ENCODE measurements at regions not wholly inside any gene's neighbourhood (a gene's known extent, or its start where the extent isn't known, plus 50 kb on each side); places are given as distances from the start of the nearest gene placed in this dataset.

DNA sequence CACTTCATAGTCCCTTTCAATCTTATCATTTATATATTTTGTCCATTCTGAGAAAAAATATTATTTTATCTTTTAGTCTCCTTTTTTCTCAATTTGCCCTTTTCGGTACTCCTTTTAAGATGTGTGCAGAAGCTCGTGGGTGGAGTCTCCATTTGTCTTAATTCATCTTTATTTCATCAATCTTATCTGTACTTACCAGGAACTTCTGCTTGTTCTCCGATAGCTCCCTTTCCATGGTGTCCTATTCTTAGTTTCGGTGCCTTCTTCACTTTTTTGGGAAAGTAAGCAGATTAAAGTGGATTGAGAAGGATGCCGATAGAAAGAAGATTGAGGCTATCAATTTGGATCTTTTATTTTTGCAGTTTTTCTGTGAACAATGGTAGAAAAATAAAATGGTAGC, 183.4 kb upstream of the PLEKHA5 start:
- Histone ChIP-seq H3K9ac (ENCODE audit: low read length) (no peak overlapping the region), H3K4me1 (ENCODE audit: insufficient read depth, low read length) (no peaks in the 10 kb centered on the region), H3K79me2 (ENCODE audit: insufficient read depth, low read length) (no peaks in the 10 kb centered on the region), H3K9me3 (ENCODE audit: insufficient read depth, low read depth, low read length) (no peaks in the 10 kb centered on the region), H3K27me3 (ENCODE audit: insufficient read depth, low read length) (no peaks in the 10 kb centered on the region), H2AFZ (ENCODE audit: low read depth, low read length) (no peak overlapping the region), H4K20me1 (ENCODE audit: insufficient read depth, low read length) (no peaks in the 10 kb centered on the region), H3K36me3 (ENCODE audit: insufficient read depth, low read length) (no peaks in the 10 kb centered on the region), H3K27ac (ENCODE audit: low read depth, low read length) (no peak overlapping the region), H3K4me3 (ENCODE audit: insufficient read depth, low read depth, low read length) (no peak overlapping the region), H3K4me2 (ENCODE audit: low read length) (no peak overlapping the region)
- Mint-ChIP-seq H3K27ac (ENCODE audit: unreplicated experiment) (no peak overlapping the region), H3K9me3 (ENCODE audit: unreplicated experiment) (peaks cover 3% of the 10 kb centered on the region), H3K36me3 (ENCODE audit: low read depth, unreplicated experiment) (no peaks in the 10 kb centered on the region), H3K4me1 (ENCODE audit: low read depth, unreplicated experiment) (no peaks in the 10 kb centered on the region), H3K27me3 (ENCODE audit: low read depth, unreplicated experiment) (no peaks in the 10 kb centered on the region), H3K4me3 (ENCODE audit: unreplicated experiment) (no peak overlapping the region)
- no peak for FAIRE-seq
- no peak for TF ChIP-seq EZH2 (IDR thresholded peaks at IDR 0.05; ENCODE audit: insufficient read depth, low read length)
- TF ChIP-seq, protein P1, sequence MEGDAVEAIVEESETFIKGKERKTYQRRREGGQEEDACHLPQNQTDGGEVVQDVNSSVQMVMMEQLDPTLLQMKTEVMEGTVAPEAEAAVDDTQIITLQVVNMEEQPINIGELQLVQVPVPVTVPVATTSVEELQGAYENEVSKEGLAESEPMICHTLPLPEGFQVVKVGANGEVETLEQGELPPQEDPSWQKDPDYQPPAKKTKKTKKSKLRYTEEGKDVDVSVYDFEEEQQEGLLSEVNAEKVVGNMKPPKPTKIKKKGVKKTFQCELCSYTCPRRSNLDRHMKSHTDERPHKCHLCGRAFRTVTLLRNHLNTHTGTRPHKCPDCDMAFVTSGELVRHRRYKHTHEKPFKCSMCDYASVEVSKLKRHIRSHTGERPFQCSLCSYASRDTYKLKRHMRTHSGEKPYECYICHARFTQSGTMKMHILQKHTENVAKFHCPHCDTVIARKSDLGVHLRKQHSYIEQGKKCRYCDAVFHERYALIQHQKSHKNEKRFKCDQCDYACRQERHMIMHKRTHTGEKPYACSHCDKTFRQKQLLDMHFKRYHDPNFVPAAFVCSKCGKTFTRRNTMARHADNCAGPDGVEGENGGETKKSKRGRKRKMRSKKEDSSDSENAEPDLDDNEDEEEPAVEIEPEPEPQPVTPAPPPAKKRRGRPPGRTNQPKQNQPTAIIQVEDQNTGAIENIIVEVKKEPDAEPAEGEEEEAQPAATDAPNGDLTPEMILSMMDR (IDR thresholded peaks at IDR 0.05; ENCODE audit: insufficient read depth, low read depth, low read length), result no peak
- DNase-seq (ENCODE audit: low read depth), result no peak

DNA sequence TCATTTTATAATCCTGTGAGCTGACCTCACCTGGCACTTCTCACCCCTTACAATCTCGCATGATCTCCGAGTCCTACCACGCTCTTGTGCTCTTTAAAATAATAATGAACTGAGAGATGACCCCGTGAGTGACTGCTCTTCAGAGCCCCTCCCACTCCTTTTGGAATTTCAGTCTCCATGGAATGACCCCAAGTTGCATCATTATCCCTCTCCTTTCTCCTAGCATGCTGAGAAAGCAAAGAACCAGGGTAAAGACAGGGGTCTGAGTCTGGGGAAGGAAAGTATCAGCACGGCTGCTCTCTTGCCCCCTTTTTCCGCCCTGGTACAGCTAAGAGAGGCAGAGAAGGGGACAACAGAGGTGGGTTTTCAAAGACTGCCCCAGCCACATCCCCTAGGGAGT, 178.3 kb upstream of the PLEKHA5 start:
- H3K27ac Mint-ChIP-seq (ENCODE audit: unreplicated experiment), result no peak overlapping the region
- Histone ChIP-seq H2AFZ (ENCODE audit: low read depth, low read length) (no peak overlapping the region), H3K4me1 (ENCODE audit: insufficient read depth, low read length) (no peaks in the 10 kb centered on the region), H3K9ac (ENCODE audit: low read length) (no peak overlapping the region), H3K4me2 (ENCODE audit: low read length) (no peak overlapping the region), H3K4me3 (ENCODE audit: insufficient read depth, low read depth, low read length) (no peak overlapping the region), H4K20me1 (ENCODE audit: insufficient read depth, low read length) (no peaks in the 10 kb centered on the region), H3K27ac (ENCODE audit: low read depth, low read length) (no peak overlapping the region), H3K36me3 (ENCODE audit: insufficient read depth, low read length) (no peaks in the 10 kb centered on the region), H3K9me3 (ENCODE audit: insufficient read depth, low read depth, low read length) (no peaks in the 10 kb centered on the region), H3K27me3 (ENCODE audit: insufficient read depth, low read length) (no peaks in the 10 kb centered on the region), H3K79me2 (ENCODE audit: insufficient read depth, low read length) (no peaks in the 10 kb centered on the region)
- DNase-seq (ENCODE audit: low read depth) (no peak), FAIRE-seq (no peak)
- no peaks in the 10 kb centered on the region for H3K27me3 Mint-ChIP-seq (ENCODE audit: low read depth, unreplicated experiment)
- TF ChIP-seq, protein P1 (IDR thresholded peaks at IDR 0.05; ENCODE audit: insufficient read depth, low read depth, low read length), result no peak
- no peak for TF ChIP-seq EZH2 (IDR thresholded peaks at IDR 0.05; ENCODE audit: insufficient read depth, low read length)
- no peaks in the 10 kb centered on the region for H3K36me3 Mint-ChIP-seq (ENCODE audit: low read depth, unreplicated experiment)
- no peaks in the 10 kb centered on the region for H3K9me3 Mint-ChIP-seq (ENCODE audit: unreplicated experiment)
- H3K4me1 Mint-ChIP-seq (ENCODE audit: low read depth, unreplicated experiment), result peaks cover 8% of the 10 kb centered on the region
- H3K4me3 Mint-ChIP-seq (ENCODE audit: unreplicated experiment), result no peak overlapping the region

DNA sequence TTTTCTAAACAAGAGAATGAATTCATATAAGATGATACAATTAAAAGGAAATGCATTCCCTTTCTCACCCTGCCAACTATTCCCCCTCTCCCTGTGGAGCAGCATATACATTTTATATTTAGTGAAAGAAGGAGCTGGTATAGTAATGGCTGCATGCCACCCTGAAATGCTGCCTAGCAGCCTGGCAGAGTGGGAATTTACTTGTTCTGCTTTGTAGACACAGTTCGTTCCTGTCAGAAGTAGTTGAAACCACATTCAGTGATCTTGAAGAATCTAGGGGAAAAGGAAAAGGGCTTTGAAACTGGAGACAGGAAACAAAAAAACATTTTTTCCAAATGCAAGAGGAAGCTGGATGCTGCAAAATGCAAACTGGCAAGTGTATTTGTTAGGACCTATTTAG, 176.0 kb upstream of the PLEKHA5 start:
- FAIRE-seq (no peak), DNase-seq (ENCODE audit: low read depth) (no peak)
- H3K9me3 Mint-ChIP-seq (ENCODE audit: unreplicated experiment), result no peaks in the 10 kb centered on the region
- H3K4me1 Mint-ChIP-seq (ENCODE audit: low read depth, unreplicated experiment), result peaks cover 8% of the 10 kb centered on the region
- no peaks in the 10 kb centered on the region for H4K20me1 ChIP-seq (ENCODE audit: insufficient read depth, low read length)
- H3K4me3 Mint-ChIP-seq (ENCODE audit: unreplicated experiment), result no peak overlapping the region
- H3K27me3 ChIP-seq (ENCODE audit: insufficient read depth, low read length), result no peaks in the 10 kb centered on the region
- no peak overlapping the region for H3K4me2 ChIP-seq (ENCODE audit: low read length)
- no peaks in the 10 kb centered on the region for H3K36me3 ChIP-seq (ENCODE audit: insufficient read depth, low read length)
- H3K27me3 Mint-ChIP-seq (ENCODE audit: low read depth, unreplicated experiment), result no peaks in the 10 kb centered on the region
- no peak for TF ChIP-seq EZH2 (IDR thresholded peaks at IDR 0.05; ENCODE audit: insufficient read depth, low read length)
- TF ChIP-seq, protein P1 (IDR thresholded peaks at IDR 0.05; ENCODE audit: insufficient read depth, low read depth, low read length), result no peak
- H3K27ac ChIP-seq (ENCODE audit: low read depth, low read length), result no peak overlapping the region
- no peaks in the 10 kb centered on the region for H3K79me2 ChIP-seq (ENCODE audit: insufficient read depth, low read length)
- H3K4me3 ChIP-seq (ENCODE audit: insufficient read depth, low read depth, low read length), result no peak overlapping the region
- no peak overlapping the region for H3K27ac Mint-ChIP-seq (ENCODE audit: unreplicated experiment)
- H2AFZ ChIP-seq (ENCODE audit: low read depth, low read length), result no peak overlapping the region
- H3K36me3 Mint-ChIP-seq (ENCODE audit: low read depth, unreplicated experiment), result no peaks in the 10 kb centered on the region
- no peaks in the 10 kb centered on the region for H3K4me1 ChIP-seq (ENCODE audit: insufficient read depth, low read length)
- H3K9me3 ChIP-seq (ENCODE audit: insufficient read depth, low read depth, low read length), result no peaks in the 10 kb centered on the region
- H3K9ac ChIP-seq (ENCODE audit: low read length), result no peak overlapping the region

All from astrocyte (in vitro differentiated cells and primary cell).